MM.1S (cell line): ENCODE measurements at regions not wholly inside any gene's neighbourhood (a gene's known extent, or its start where the extent isn't known, plus 50 kb on each side); places are given as distances from the start of the nearest gene placed in this dataset.

Experiments used
- EZH2 ChIP-seq: fragments of 300-600 bp; sonication (generic); optimal IDR thresholded peaks from 2 replicates; pipeline ENCODE3; 2017; ENCODE audit warnings: low read depth, mild to moderate bottlenecking, antibody characterized with exemption, low read length, mixed read lengths
- EZH2phosphoT487 ChIP-seq: fragments of 300-600 bp; sonication (generic); IDR thresholded peaks from 2 replicates; pipeline ENCODE4 v1.6.1; 2018; ENCODE audit warnings: antibody characterized with exemption, low read length
- TF ChIP-seq, protein P1 (sequence below): fragments of 300-600 bp; sonication (generic); IDR thresholded peaks from 2 replicates; pipeline ENCODE4 v1.5.1; 2016; ENCODE audit warnings: antibody characterized with exemption, low read length, mixed read lengths

DNA sequence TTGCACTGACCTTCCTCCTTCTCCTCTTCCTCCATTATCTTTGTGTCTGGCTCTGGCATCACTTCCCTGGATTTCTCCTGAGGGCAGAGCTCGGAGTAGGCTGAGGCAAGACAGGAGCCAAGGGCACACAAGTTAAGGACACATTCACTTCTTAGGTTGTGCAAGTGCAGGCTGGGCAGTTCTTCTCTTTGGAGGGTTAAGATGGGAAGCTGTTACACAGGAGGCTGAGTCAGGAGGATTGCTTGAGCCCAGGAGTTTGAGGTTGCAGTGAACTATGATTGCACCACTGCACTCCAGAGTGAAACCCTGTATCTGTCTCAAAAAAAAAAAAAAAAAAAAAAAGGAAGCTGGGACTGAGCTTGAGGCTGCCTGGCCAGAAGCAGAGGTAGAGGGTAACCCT is 176.2 kb upstream of the ANKRD28 start:
- TF ChIP-seq, protein P1, sequence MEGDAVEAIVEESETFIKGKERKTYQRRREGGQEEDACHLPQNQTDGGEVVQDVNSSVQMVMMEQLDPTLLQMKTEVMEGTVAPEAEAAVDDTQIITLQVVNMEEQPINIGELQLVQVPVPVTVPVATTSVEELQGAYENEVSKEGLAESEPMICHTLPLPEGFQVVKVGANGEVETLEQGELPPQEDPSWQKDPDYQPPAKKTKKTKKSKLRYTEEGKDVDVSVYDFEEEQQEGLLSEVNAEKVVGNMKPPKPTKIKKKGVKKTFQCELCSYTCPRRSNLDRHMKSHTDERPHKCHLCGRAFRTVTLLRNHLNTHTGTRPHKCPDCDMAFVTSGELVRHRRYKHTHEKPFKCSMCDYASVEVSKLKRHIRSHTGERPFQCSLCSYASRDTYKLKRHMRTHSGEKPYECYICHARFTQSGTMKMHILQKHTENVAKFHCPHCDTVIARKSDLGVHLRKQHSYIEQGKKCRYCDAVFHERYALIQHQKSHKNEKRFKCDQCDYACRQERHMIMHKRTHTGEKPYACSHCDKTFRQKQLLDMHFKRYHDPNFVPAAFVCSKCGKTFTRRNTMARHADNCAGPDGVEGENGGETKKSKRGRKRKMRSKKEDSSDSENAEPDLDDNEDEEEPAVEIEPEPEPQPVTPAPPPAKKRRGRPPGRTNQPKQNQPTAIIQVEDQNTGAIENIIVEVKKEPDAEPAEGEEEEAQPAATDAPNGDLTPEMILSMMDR = no peak
- TF ChIP-seq EZH2 = no peak
- no peak for TF ChIP-seq EZH2phosphoT487
